Retinal pigment epithelial cell (primary cell): ENCODE measurements at regions not wholly inside any gene's neighbourhood (a gene's known extent, or its start where the extent isn't known, plus 50 kb on each side); places are given as distances from the start of the nearest gene placed in this dataset.

ENCODE experiments used
- DNase-seq: peaks from one replicate; pipeline ENCODE4 v3.0.0-alpha.2; 2010; ENCODE audit warnings: low read depth
- H3K4me3 ChIP-seq: 2 replicates; pipeline ENCODE4 v1.5.1; 2011; ENCODE audit warnings: mild to moderate bottlenecking, low read length, control low read depth, moderate library complexity
- CTCF ChIP-seq: conservative IDR thresholded peaks from 2 replicates; pipeline ENCODE4 v1.5.1; 2011; ENCODE audit warnings: low read depth, low read length, control low read depth, inconsistent platforms

GRCh38 chr12:125519026-125519651, 453.9 kb downstream of the AACS start:
- no peak for TF ChIP-seq CTCF
- no peak overlapping the region for H3K4me3 ChIP-seq
- no peak for DNase-seq

GRCh38 chr12:125525879-125526278, 460.6 kb downstream of the AACS start:
- no peak for DNase-seq
- no peak for TF ChIP-seq CTCF
- no peak overlapping the region for H3K4me3 ChIP-seq

- no peak overlapping the region for H3K4me3 ChIP-seq
- no peak for TF ChIP-seq CTCF
- DNase-seq, result no peak
Measured at GRCh38 chr12:125528281-125528680, 463.0 kb downstream of the AACS start.

GRCh38 chr12:125530201-125530600, 465.0 kb downstream of the AACS start:
- H3K4me3 ChIP-seq, result no peak overlapping the region
- no peak for TF ChIP-seq CTCF

GRCh38 chr12:125530876-125531275, 465.6 kb downstream of the AACS start:
- H3K4me3 ChIP-seq, result no peak overlapping the region
- no peak for DNase-seq

More at GRCh38 chr12:125530201-125530600, 465.0 kb downstream of the AACS start:
- DNase-seq, result no peak

GRCh38 chr12:125531574-125531973, 466.3 kb downstream of the AACS start:
- no peak overlapping the region for H3K4me3 ChIP-seq
- no peak for TF ChIP-seq CTCF
- no peak for DNase-seq

More at GRCh38 chr12:125530876-125531275, 465.6 kb downstream of the AACS start:
- no peak for TF ChIP-seq CTCF

GRCh38 chr12:125533434-125534029, 468.3 kb downstream of the AACS start:
- H3K4me3 ChIP-seq, result no peak overlapping the region
- peak; percentile 80 for TF ChIP-seq CTCF
- DNase-seq, result no peak
